GM12891 (cell line): ENCODE measurements at regions not wholly inside any gene's neighbourhood (a gene's known extent, or its start where the extent isn't known, plus 50 kb on each side); places are given as distances from the start of the nearest gene placed in this dataset.

ENCODE experiments used
- POLR2A ChIP-seq: IDR thresholded peaks from 2 replicates; pipeline ENCODE4 v1.6.1; 2011; ENCODE audit warnings: low read depth, low read length, control low read depth
- POLR2AphosphoS5 ChIP-seq: IDR thresholded peaks from 2 replicates; pipeline ENCODE4 v1.6.1; 2011; ENCODE audit warnings: low read depth, low read length, control low read depth

DNA sequence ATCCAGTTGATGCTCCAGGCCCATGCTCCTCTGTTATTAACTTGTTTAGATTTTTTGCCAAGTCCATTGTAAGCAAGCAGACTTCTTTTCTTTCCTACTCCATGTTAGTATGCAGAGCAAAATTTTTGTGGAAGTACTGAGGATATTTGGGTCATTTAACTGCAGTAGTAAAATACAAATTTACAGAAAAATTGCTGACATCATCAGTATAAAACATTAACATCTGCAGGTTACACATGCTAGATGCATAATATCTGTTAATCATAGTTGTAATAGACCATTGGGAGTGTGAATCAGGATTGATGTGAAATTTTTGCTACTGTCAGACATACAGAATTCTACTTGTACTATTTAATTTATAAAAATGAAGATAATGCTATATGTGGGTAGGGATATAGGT lies 454.1 kb upstream of the CXorf51B start:
- TF ChIP-seq POLR2A (no peak), POLR2AphosphoS5 (no peak)
